ENCODE measurements at regions not wholly inside any gene's neighbourhood (a gene's known extent, or its start where the extent isn't known, plus 50 kb on each side); places are given as distances from the start of the nearest gene placed in this dataset.

- peak in 4 of 58 donors; percentile 6 to 31 (median 10) for DNase-seq
These were observed 299.6 kb upstream of the ATP2B1 start for GRCh38 chr12:90008277-90008676.

GRCh38 chr12:90004319-90005074 lies 295.9 kb upstream of the ATP2B1 start:
- no peak for DNase-seq

- no peak for DNase-seq
These were observed 295.1 kb upstream of the ATP2B1 start for GRCh38 chr12:90003688-90004087.

- DNase-seq = no peak
These were observed 292.1 kb upstream of the ATP2B1 start for GRCh38 chr12:90000721-90001120.

GRCh38 chr12:89999699-90000505 lies 291.3 kb upstream of the ATP2B1 start:
- DNase-seq = no peak

GRCh38 chr12:89995870-89996269 lies 287.2 kb upstream of the ATP2B1 start:
- DNase-seq = peak in 9 of 58 donors; percentile 3 to 54 (median 11)

- no peak for DNase-seq
These were observed 286.3 kb upstream of the ATP2B1 start for GRCh38 chr12:89994911-89995310.

- DNase-seq = no peak
These were observed 285.0 kb upstream of the ATP2B1 start for GRCh38 chr12:89993632-89994031.

GRCh38 chr12:89992668-89993451 lies 284.2 kb upstream of the ATP2B1 start:
- DNase-seq = no peak

GRCh38 chr12:89991807-89992590 lies 283.4 kb upstream of the ATP2B1 start:
- no peak for DNase-seq

- no peak for DNase-seq
These were observed 279.7 kb upstream of the ATP2B1 start for GRCh38 chr12:89988188-89988915.

- no peak for DNase-seq
These were observed 277.3 kb upstream of the ATP2B1 start for GRCh38 chr12:89985935-89986334.

GRCh38 chr12:89984846-89985245 lies 276.2 kb upstream of the ATP2B1 start:
- DNase-seq = no peak

- no peak for DNase-seq
These were observed 275.0 kb upstream of the ATP2B1 start for GRCh38 chr12:89983622-89984021.

GRCh38 chr12:89980236-89980635 lies 271.6 kb upstream of the ATP2B1 start:
- DNase-seq = no peak

- peak in 3 of 58 donors; percentile 0 to 6 (median 1) for DNase-seq
These were observed 268.9 kb upstream of the ATP2B1 start for GRCh38 chr12:89977405-89978085.

- no peak for DNase-seq
These were observed 268.2 kb upstream of the ATP2B1 start for GRCh38 chr12:89976866-89977265.

GRCh38 chr12:89975574-89975973 lies 266.9 kb upstream of the ATP2B1 start:
- DNase-seq = no peak

- no peak for DNase-seq
These were observed 263.2 kb upstream of the ATP2B1 start for GRCh38 chr12:89971880-89972279.

- no peak for DNase-seq
These were observed 262.1 kb upstream of the ATP2B1 start for GRCh38 chr12:89970722-89971121.

All from anterior cingulate cortex (tissue), 58 donors.